H9 (cell line): ENCODE measurements at regions not wholly inside any gene's neighbourhood (a gene's known extent, or its start where the extent isn't known, plus 50 kb on each side); places are given as distances from the start of the nearest gene placed in this dataset.

Experiments used
- DNase-seq: peaks from one replicate; pipeline ENCODE4 v3.0.0-alpha.2; 2017
- H2AFZ ChIP-seq: one replicate; pipeline ENCODE4 v1.6.1; 2013; ENCODE audit warnings: mild to moderate bottlenecking, low read length, control low read depth, moderate library complexity
- H2AK5ac ChIP-seq: 2 replicates; pipeline ENCODE4 v1.6.1; 2013; ENCODE audit warnings: low read length, control low read depth, mixed read lengths; ENCODE audit not compliant: insufficient read length
- H2BK120ac ChIP-seq: one replicate; pipeline ENCODE4 v1.6.1; 2013; ENCODE audit warnings: low read depth, mild to moderate bottlenecking, low read length, control low read depth, inconsistent platforms; ENCODE audit not compliant: poor library complexity, severe bottlenecking
- H2BK12ac ChIP-seq: 2 replicates; pipeline ENCODE4 v1.6.1; 2013; ENCODE audit warnings: low read length, control low read depth, mixed read lengths, low read depth; ENCODE audit not compliant: insufficient read length
- H2BK15ac ChIP-seq: 2 replicates; pipeline ENCODE4 v1.6.1; 2013; ENCODE audit warnings: low read depth, low read length, control low read depth
- H2BK20ac ChIP-seq: one replicate; pipeline ENCODE4 v1.6.1; 2013; ENCODE audit warnings: low read depth, mild to moderate bottlenecking, low read length, control low read depth, inconsistent platforms; ENCODE audit not compliant: poor library complexity, severe bottlenecking
- H2BK5ac ChIP-seq: 2 replicates; pipeline ENCODE4 v1.6.1; 2013; ENCODE audit warnings: low read length, control low read depth, mixed read lengths; ENCODE audit not compliant: insufficient read length
- H3K14ac ChIP-seq: 2 replicates; pipeline ENCODE4 v1.6.1; 2013; ENCODE audit warnings: low read length, control low read depth; ENCODE audit not compliant: insufficient read depth
- H3K18ac ChIP-seq: 2 replicates; pipeline ENCODE4 v1.6.1; 2013; ENCODE audit warnings: low read depth, mild to moderate bottlenecking, mixed read lengths, low read length, control low read depth; ENCODE audit not compliant: insufficient read length
- H3K23ac ChIP-seq: 2 replicates; pipeline ENCODE4 v1.6.1; 2013; ENCODE audit warnings: low read length, control low read depth, mixed read lengths, low read depth; ENCODE audit not compliant: insufficient read length
- H3K23me2 ChIP-seq: 2 replicates; pipeline ENCODE4 v1.6.1; 2013; ENCODE audit warnings: low read depth, mild to moderate bottlenecking, mixed read lengths, low read length, control low read depth; ENCODE audit not compliant: insufficient read length, poor library complexity, severe bottlenecking
- H3K27ac ChIP-seq: 2 replicates; pipeline ENCODE4 v1.5.1; 2013; ENCODE audit warnings: low read length, control low read depth, mixed read lengths, low read depth; ENCODE audit not compliant: insufficient read length
- H3K27me3 ChIP-seq: 2 replicates; pipeline ENCODE4 v1.6.1; 2013; ENCODE audit warnings: low read length, control low read depth, inconsistent platforms; ENCODE audit not compliant: insufficient read depth
- H3K4ac ChIP-seq: 2 replicates; pipeline ENCODE4 v1.6.1; 2013; ENCODE audit warnings: low read depth, mild to moderate bottlenecking, control low read depth, inconsistent platforms, low read length, moderate library complexity
- H3K4me1 ChIP-seq: 2 replicates; pipeline ENCODE4 v1.6.1; 2013; ENCODE audit warnings: low read length, control low read depth, inconsistent platforms; ENCODE audit not compliant: insufficient read depth
- H3K4me2 ChIP-seq: 2 replicates; pipeline ENCODE4 v1.6.1; 2013; ENCODE audit warnings: low read length, control low read depth, mixed read lengths; ENCODE audit not compliant: insufficient read length, insufficient read depth
- H3K56ac ChIP-seq: 2 replicates; pipeline ENCODE4 v1.6.1; 2013; ENCODE audit warnings: low read depth, mild to moderate bottlenecking, mixed read lengths, low read length, control low read depth; ENCODE audit not compliant: insufficient read length
- H3K79me1 ChIP-seq: 2 replicates; pipeline ENCODE4 v1.6.1; 2013; ENCODE audit warnings: low read depth, mild to moderate bottlenecking, moderate library complexity, low read length, control low read depth, inconsistent platforms; ENCODE audit not compliant: insufficient read depth, poor library complexity, severe bottlenecking
- H3K79me2 ChIP-seq: 2 replicates; pipeline ENCODE4 v1.6.1; 2013; ENCODE audit warnings: low read length, control low read depth, inconsistent platforms; ENCODE audit not compliant: insufficient read depth
- H3K9ac ChIP-seq: 2 replicates; pipeline ENCODE4 v1.6.1; 2013; ENCODE audit warnings: low read length, control low read depth, mixed read lengths; ENCODE audit not compliant: insufficient read length; ENCODE audit errors: extremely low read depth
- H3K9me3 ChIP-seq: one replicate; pipeline ENCODE4 v1.6.1; 2013; ENCODE audit warnings: low read depth, low read length, inconsistent platforms; ENCODE audit not compliant: control insufficient read depth
- H3T11ph ChIP-seq: one replicate; pipeline ENCODE4 v1.6.1; 2013; ENCODE audit warnings: mild to moderate bottlenecking, low read length, control low read depth, inconsistent platforms
- H4K20me1 ChIP-seq: one replicate; pipeline ENCODE4 v1.6.1; 2013; ENCODE audit not compliant: control insufficient read depth, insufficient read length, insufficient read depth
- H4K5ac ChIP-seq: 2 replicates; pipeline ENCODE4 v1.6.1; 2013; ENCODE audit warnings: low read depth, mild to moderate bottlenecking, mixed read lengths, low read length, control low read depth; ENCODE audit not compliant: insufficient read length
- H4K8ac ChIP-seq: replicated peaks from 2 replicates; pipeline ENCODE4 v1.6.1; 2013; ENCODE audit warnings: low read length, control low read depth, mixed read lengths, low read depth; ENCODE audit not compliant: insufficient read length
- H4K91ac ChIP-seq: 2 replicates; pipeline ENCODE4 v1.6.1; 2013; ENCODE audit warnings: low read depth, mild to moderate bottlenecking, moderate library complexity, mixed read lengths, low read length, control low read depth; ENCODE audit not compliant: insufficient read length
- H3K27ac Mint-ChIP-seq, 3 experiments: 2 replicates in 2 of 3; 3 replicates in 1 of 3; pipeline ENCODE4 v1.8.0; 2020 to 2021; ENCODE audit warnings: mixed read lengths in 3 of 3, mild to moderate bottlenecking in 1 of 3, moderate library complexity in 1 of 3
- H3K27me3 Mint-ChIP-seq: 2 replicates; pipeline ENCODE4 v1.8.0; 2021; ENCODE audit warnings: low read depth, mild to moderate bottlenecking, moderate library complexity, mixed read lengths
- H3K36me3 Mint-ChIP-seq, 3 experiments: 2 replicates in 2 of 3; 3 replicates in 1 of 3; pipeline ENCODE4 v1.8.0; 2020 to 2021; ENCODE audit warnings: low read depth in 3 of 3, mixed read lengths in 3 of 3; ENCODE audit not compliant: insufficient read depth in 1 of 3
- H3K4me1 Mint-ChIP-seq, 2 experiments: 2 replicates each; pipeline ENCODE4 v1.8.0; 2020; ENCODE audit warnings: mixed read lengths in 2 of 2
- H3K4me3 Mint-ChIP-seq, 2 experiments: 2 replicates in 1 of 2; 3 replicates in 1 of 2; pipeline ENCODE4 v1.8.0; 2020 to 2021; ENCODE audit warnings: mild to moderate bottlenecking in 2 of 2, mixed read lengths in 2 of 2, moderate library complexity in 1 of 2
- H3K9me3 Mint-ChIP-seq, 2 experiments: 2 replicates in 1 of 2; 3 replicates in 1 of 2; pipeline ENCODE4 v1.8.0; 2020; ENCODE audit warnings: mild to moderate bottlenecking in 2 of 2, mixed read lengths in 2 of 2, moderate library complexity in 1 of 2
- CTCF ChIP-seq: fragments of 200-600 bp; sonication (generic); conservative IDR thresholded peaks from 3 replicates; pipeline ENCODE4 v1.8.0; 2021; ENCODE audit warnings: antibody characterized with exemption, mild to moderate bottlenecking
- WGBS: extraction: QIAGEN DNeasy Blood & Tissue Kit; methylation state at CpG from one replicate; pipeline ENCODE4 v1.1.7; 2013; ENCODE audit warnings: missing lambda C conversion rate, low lambda C conversion rate, mixed read lengths; ENCODE audit not compliant: insufficient read length; ENCODE audit errors: extremely low coverage; 5-methylcytosine and 5-hydroxymethylcytosine counted together

- Histone ChIP-seq H2BK5ac (no peak overlapping the region), H4K8ac (no peak overlapping the region), H2AFZ (no peak overlapping the region), H3K23ac (no peak overlapping the region), H3K9me3 (no peaks in the 10 kb centered on the region), H4K20me1 (no peaks in the 10 kb centered on the region), H3K18ac (no peak overlapping the region), H4K5ac (no peak overlapping the region), H3K4me2 (no peak overlapping the region), H2AK5ac (no peak overlapping the region), H3T11ph (no peak overlapping the region), H3K27ac (no peak overlapping the region), H2BK12ac (no peak overlapping the region), H3K4ac (no peak overlapping the region), H3K79me1 (no peaks in the 10 kb centered on the region), H3K27me3 (no peaks in the 10 kb centered on the region), H3K9ac (no peak overlapping the region), H3K79me2 (no peaks in the 10 kb centered on the region), H3K4me1 (peaks cover 2% of the 10 kb centered on the region; the same call in 1 of the 2 replicates), H3K56ac (no peak overlapping the region), H2BK20ac (no peak overlapping the region), H2BK120ac (no peak overlapping the region), H3K23me2 (peaks cover 4% of the 10 kb centered on the region), H3K14ac (no peak overlapping the region), H2BK15ac (no peak overlapping the region), H4K91ac (no peak overlapping the region)
- no peaks in the 10 kb centered on the region for H3K36me3 Mint-ChIP-seq
- peaks cover 20 to 33% of the 10 kb centered on the region in 2 experiments for H3K4me1 Mint-ChIP-seq
- no peaks in the 10 kb centered on the region for H3K9me3 Mint-ChIP-seq
- H3K4me3 Mint-ChIP-seq, result no peak overlapping the region
- TF ChIP-seq CTCF, result no peak
- DNase-seq, result no peak
- no peak overlapping the region for H3K27ac Mint-ChIP-seq
- no CpG with 5 or more reads among the region's 13 CpGs for WGBS
- peaks cover 19% of the 10 kb centered on the region for H3K27me3 Mint-ChIP-seq
These were observed 306.0 kb upstream of the ZNF507 start for GRCh38 chr19:32039440-32039839.
